DOHH2 (cell line): ENCODE measurements at regions not wholly inside any gene's neighbourhood (a gene's known extent, or its start where the extent isn't known, plus 50 kb on each side); places are given as distances from the start of the nearest gene placed in this dataset.

ENCODE experiments used
- H3F3A ChIP-seq: fragments of 200-600 bp; sonication (generic), shearing (Covaris generic); 2 replicates; pipeline ENCODE4 v1.6.0; 2016; ENCODE audit warnings: antibody characterized with exemption, mild to moderate bottlenecking; ENCODE audit not compliant: control insufficient read depth, insufficient read depth
- H3K27ac ChIP-seq: fragments of 200-600 bp; sonication (generic); 2 replicates; pipeline ENCODE4 v1.5.1; 2014; ENCODE audit warnings: low read depth, mild to moderate bottlenecking, low read length, moderate library complexity
- H3K27me3 ChIP-seq: fragments of 200-600 bp; sonication (generic); 2 replicates; pipeline ENCODE4 v1.6.1; 2014; ENCODE audit warnings: mild to moderate bottlenecking, low read length, mixed read lengths; ENCODE audit not compliant: control insufficient read depth
- H3K36me3 ChIP-seq: fragments of 200-600 bp; sonication (generic); 2 replicates; pipeline ENCODE4 v1.6.1; 2014; ENCODE audit warnings: mild to moderate bottlenecking, low read length, moderate library complexity, mixed read lengths; ENCODE audit not compliant: control insufficient read depth
- H3K4me1 ChIP-seq: fragments of 200-600 bp; sonication (generic); 2 replicates; pipeline ENCODE4 v1.6.1; 2014; ENCODE audit warnings: mild to moderate bottlenecking, low read length, mixed read lengths; ENCODE audit not compliant: control insufficient read depth
- H3K4me2 ChIP-seq: fragments of 200-600 bp; sonication (generic); 2 replicates; pipeline ENCODE4 v1.6.0; 2014; ENCODE audit warnings: mild to moderate bottlenecking, low read length, moderate library complexity
- H3K4me3 ChIP-seq: fragments of 200-600 bp; sonication (generic); 2 replicates; pipeline ENCODE4 v1.5.1; 2014; ENCODE audit warnings: mild to moderate bottlenecking, low read length, mixed read lengths
- H3K79me2 ChIP-seq: fragments of 200-600 bp; sonication (generic); 2 replicates; pipeline ENCODE4 v1.6.1; 2014; ENCODE audit warnings: mild to moderate bottlenecking, low read length, mixed read lengths; ENCODE audit not compliant: control insufficient read depth
- H3K9me2 ChIP-seq: fragments of 200-600 bp; sonication (generic); replicated peaks from 2 replicates; pipeline ENCODE4 v1.6.1; 2014; ENCODE audit warnings: mild to moderate bottlenecking, low read length, mixed read lengths; ENCODE audit not compliant: control insufficient read depth
- H3K9me3 ChIP-seq: fragments of 200-600 bp; sonication (generic); 2 replicates; pipeline ENCODE4 v1.6.1; 2014; ENCODE audit warnings: antibody characterized with exemption, low read length, mixed read lengths; ENCODE audit not compliant: control insufficient read depth, insufficient read depth
- H4K20me1 ChIP-seq: fragments of 200-600 bp; sonication (generic); 2 replicates; pipeline ENCODE4 v1.6.0; 2014; ENCODE audit warnings: low read depth, mild to moderate bottlenecking, antibody characterized with exemption, low read length, moderate library complexity; ENCODE audit not compliant: control insufficient read depth, insufficient read depth
- CTCF ChIP-seq: fragments of 200-600 bp; sonication (generic); IDR thresholded peaks from one replicate; pipeline ENCODE4 v1.5.1; 2014; ENCODE audit warnings: antibody characterized with exemption, mild to moderate bottlenecking, low read depth, low read length; ENCODE audit not compliant: poor library complexity, severe bottlenecking
- EZH2phosphoT487 ChIP-seq: fragments of 200-600 bp; sonication (generic); IDR thresholded peaks from 2 replicates; pipeline ENCODE4 v1.6.1; 2017; ENCODE audit warnings: borderline replicate concordance, mild to moderate bottlenecking, antibody characterized with exemption, low read length, moderate library complexity, mixed read lengths

- Histone ChIP-seq H3K4me1 (no peaks in the 10 kb centered on the region), H3K4me2 (no peak overlapping the region), H3F3A (no peaks in the 10 kb centered on the region), H3K9me3 (no peaks in the 10 kb centered on the region), H3K27ac (no peak overlapping the region), H3K36me3 (no peaks in the 10 kb centered on the region), H3K9me2 (no peaks in the 10 kb centered on the region), H3K27me3 (no peaks in the 10 kb centered on the region), H4K20me1 (no peaks in the 10 kb centered on the region), H3K79me2 (no peaks in the 10 kb centered on the region), H3K4me3 (no peak overlapping the region)
- TF ChIP-seq CTCF = no peak
- TF ChIP-seq EZH2phosphoT487 = no peak
These were observed 556.2 kb downstream of the CBLN4 start for GRCh38 chr20:55449091-55449490.

GRCh38 chr20:55446301-55446700, 559.0 kb downstream of the CBLN4 start:
- Histone ChIP-seq H4K20me1 (no peaks in the 10 kb centered on the region), H3K4me3 (no peak overlapping the region), H3K79me2 (no peaks in the 10 kb centered on the region), H3K4me1 (no peaks in the 10 kb centered on the region), H3K9me2 (no peaks in the 10 kb centered on the region), H3K27ac (no peak overlapping the region), H3K9me3 (no peaks in the 10 kb centered on the region), H3F3A (no peaks in the 10 kb centered on the region), H3K27me3 (no peaks in the 10 kb centered on the region), H3K4me2 (no peak overlapping the region), H3K36me3 (no peaks in the 10 kb centered on the region)
- TF ChIP-seq EZH2phosphoT487 (no peak), CTCF (no peak)

GRCh38 chr20:55439070-55439469, 566.2 kb downstream of the CBLN4 start:
- Histone ChIP-seq H3K79me2 (no peaks in the 10 kb centered on the region), H3K4me2 (no peak overlapping the region), H3F3A (no peaks in the 10 kb centered on the region), H3K9me2 (no peaks in the 10 kb centered on the region), H4K20me1 (no peaks in the 10 kb centered on the region), H3K9me3 (no peaks in the 10 kb centered on the region), H3K27me3 (no peaks in the 10 kb centered on the region), H3K4me3 (no peak overlapping the region), H3K27ac (no peak overlapping the region), H3K4me1 (no peaks in the 10 kb centered on the region), H3K36me3 (no peaks in the 10 kb centered on the region)
- TF ChIP-seq CTCF (no peak), EZH2phosphoT487 (no peak)
